Heart left ventricle (tissue), 16 donors: ENCODE measurements at regions not wholly inside any gene's neighbourhood (a gene's known extent, or its start where the extent isn't known, plus 50 kb on each side); places are given as distances from the start of the nearest gene placed in this dataset.

Source experiments
- ATAC-seq, 4 donors: fragments of 200-7000 bp; cut with Tn5 transposase; one replicate each; pipeline ENCODE4 v1.9.1; 2020 to 2022; ENCODE audit warnings: moderate library complexity in 4 of 4, mild to moderate bottlenecking in 3 of 4, moderate number of reproducible peaks in 1 of 4
- DNase-seq, 5 donors: peaks; one replicate each; pipeline ENCODE4 v3.0.0-alpha.2; 2020
- H3K27ac ChIP-seq, 12 donors: fragments of 200-600 bp; sonication (generic) in 4 of 12; one replicate each; pipeline versions ENCODE4 v1.5.0 to v1.8.0; 2016 to 2022; ENCODE audit warnings: mild to moderate bottlenecking in 2 of 12
- H3K27me3 ChIP-seq, 9 donors: fragments of 200-600 bp; sonication (generic) in 2 of 9; one replicate each; pipeline versions ENCODE4 v1.5.1 to v1.8.0; 2016 to 2022; ENCODE audit warnings: mild to moderate bottlenecking in 3 of 9
- H3K36me3 ChIP-seq, 9 donors: fragments of 200-600 bp; sonication (generic) in 2 of 9; one replicate each; pipeline versions ENCODE4 v1.5.0 to v1.8.0; 2018 to 2022; ENCODE audit warnings: mild to moderate bottlenecking in 2 of 9
- H3K4me1 ChIP-seq, 12 donors: fragments of 200-600 bp; sonication (generic) in 4 of 12; one replicate each; pipeline versions ENCODE4 v1.5.0 to v1.8.0; 2016 to 2022; ENCODE audit warnings: mild to moderate bottlenecking in 3 of 12
- H3K4me3 ChIP-seq, 12 donors: fragments of 200-600 bp; sonication (generic) in 4 of 12; one replicate each; pipeline versions ENCODE4 v1.5.0 to v1.8.0; 2017 to 2022; ENCODE audit warnings: mild to moderate bottlenecking in 9 of 12, moderate library complexity in 4 of 12
- H3K9me3 ChIP-seq, 12 donors: fragments of 200-600 bp; sonication (generic) in 4 of 12; one replicate each; pipeline versions ENCODE4 v1.5.0 to v1.8.0; 2016 to 2022; ENCODE audit warnings: mild to moderate bottlenecking in 1 of 12
- CTCF ChIP-seq, 12 donors: fragments of 200-600 bp; sonication (generic) in 4 of 12; IDR thresholded peaks; one replicate each; pipeline versions ENCODE4 v1.5.0 to v1.8.0; 2018 to 2022; ENCODE audit warnings: antibody characterized with exemption in 12 of 12, mild to moderate bottlenecking in 5 of 12
- POLR2A ChIP-seq, 2 donors: fragments of 450-650 bp; IDR thresholded peaks; one replicate each; pipeline ENCODE4 v1.6.1; 2017; ENCODE audit warnings: antibody characterized with exemption in 2 of 2, mild to moderate bottlenecking in 2 of 2, moderate library complexity in 2 of 2
- WGBS, 4 donors: extraction: QIAGEN DNeasy Blood & Tissue Kit in 2 of 4; methylation state at CpG; one replicate each; pipeline versions ENCODE4 v1.1.5 to v1.1.7; 2013 to 2018; 5-methylcytosine and 5-hydroxymethylcytosine counted together
- intact Hi-C, 10 donors: fragments of 100-400 bp; cut with DNase I; formaldehyde crosslinking; loops; one replicate each; pipeline versions ENCODE4 v1.11.1 to v1.14.2; 2022
- donor health status: ischemic (EF 13 %, LVEDD 7.1; RV severe dilation, severe dysfunction).
- donor health status: healthy with polysubstance abuse.
- donor health status: DM: no; HTN: yes; CAD: no.
- donor health status: DM: no; HTN: no; CAD: no.
- donor health status: ischemic (EF 25% LVEDD 6.9; RV normal size, moderate dysfunction).
- donor health status: ischemic (EF 25% LVEDD 5.7; RV mildly dilated, moderate dysfunction).
- donor health status: healthy.
- donor health status: DM: yes; HTN: yes; CAD: no.
- donor health status: ischemic (EF 35%, LVEDD 5.7; RV mildly dilated, moderate dysfunction).
- donor health status: nonischemic (EF 11% LVEDD 7.7; RV severe dilation, severe dysfunction).
- donor health status: DM: yes; HTN: yes; CAD: no.
- donor health status: PGD.
- donor health status: ischemic (EF 29% LVEDD 5.4; RV normal size, mild dysfunction).
- donor health status: nonischemic (EF 23%, LVEDD 6.1; RV moderate dilation, normal function).

- intact Hi-C loops: no loop called here
- DNase-seq (no peak), ATAC-seq (no peak)
- Histone ChIP-seq H3K9me3 (no peaks in the 10 kb centered on the region), H3K4me1 (no peaks in the 10 kb centered on the region), H3K36me3 (no peaks in the 10 kb centered on the region), H3K27ac (no peak overlapping the region), H3K27me3 (peaks cover 0 to 6% (median 0%) of the 10 kb centered on the region in 9 donors), H3K4me3 (no peak overlapping the region)
- no peak for TF ChIP-seq POLR2A (IDR thresholded peaks at IDR 0.05)
- TF ChIP-seq CTCF (IDR thresholded peaks at IDR 0.05): no peak
- WGBS, 4 donors: 47 to 59% (median 56%) methylated on average over 9 of the region's 9 CpGs
These were observed 61.9 kb upstream of the ADAMTS16 start for GRCh38 chr5:5078009-5078897.

- no peak for DNase-seq
- Histone ChIP-seq H3K4me1 (no peaks in the 10 kb centered on the region), H3K4me3 (no peak overlapping the region), H3K36me3 (no peaks in the 10 kb centered on the region), H3K9me3 (no peaks in the 10 kb centered on the region), H3K27me3 (peaks cover 0 to 6% (median 0%) of the 10 kb centered on the region in 9 donors), H3K27ac (no peak overlapping the region)
- TF ChIP-seq POLR2A (IDR thresholded peaks at IDR 0.05) (no peak), CTCF (IDR thresholded peaks at IDR 0.05) (no peak)
- intact Hi-C loops: no loop called here
- ATAC-seq: no peak
- 70 to 79% (median 77%) methylated on average over 5 of the region's 5 CpGs for WGBS, 4 donors
These were observed 60.3 kb upstream of the ADAMTS16 start for GRCh38 chr5:5079876-5080275.

GRCh38 chr5:5080790-5081189 lies 59.3 kb upstream of the ADAMTS16 start:
- H3K9me3 ChIP-seq: no peaks in the 10 kb centered on the region
- 74 to 80% (median 76%) methylated on average over 5 of the region's 5 CpGs for WGBS, 4 donors
- H3K4me3 ChIP-seq: no peak overlapping the region
- ATAC-seq (no peak), DNase-seq (no peak)
- TF ChIP-seq POLR2A (IDR thresholded peaks at IDR 0.05): no peak
- no peak for TF ChIP-seq CTCF (IDR thresholded peaks at IDR 0.05)
- H3K27ac ChIP-seq: no peak overlapping the region
- peaks cover 0 to 6% (median 0%) of the 10 kb centered on the region in 9 donors for H3K27me3 ChIP-seq
- intact Hi-C loops: no loop called here
- H3K4me1 ChIP-seq: no peaks in the 10 kb centered on the region
- no peaks in the 10 kb centered on the region for H3K36me3 ChIP-seq

GRCh38 chr5:5085381-5085780 lies 54.7 kb upstream of the ADAMTS16 start:
- TF ChIP-seq CTCF (IDR thresholded peaks at IDR 0.05): no peak
- TF ChIP-seq POLR2A (IDR thresholded peaks at IDR 0.05): no peak
- H3K4me3 ChIP-seq: no peak overlapping the region
- ATAC-seq (no peak), DNase-seq (no peak)
- H3K36me3 ChIP-seq: no peaks in the 10 kb centered on the region
- intact Hi-C loops: no loop called here
- H3K4me1 ChIP-seq: no peaks in the 10 kb centered on the region
- no peaks in the 10 kb centered on the region for H3K9me3 ChIP-seq
- H3K27me3 ChIP-seq: no peaks in the 10 kb centered on the region
- WGBS, 4 donors: 15 to 23% (median 21%) methylated on average over 1 of the region's 1 CpG
- H3K27ac ChIP-seq: no peak overlapping the region
